ENCODE measurements at regions not wholly inside any gene's neighbourhood (a gene's known extent, or its start where the extent isn't known, plus 50 kb on each side); places are given as distances from the start of the nearest gene placed in this dataset.

- DNase-seq (ENCODE audit: low read depth in 3 of 3), result no peak
Observed at GRCh38 chr13:44120849-44121755, 241.4 kb downstream of the LACC1 start.

- no peak for DNase-seq (ENCODE audit: low read depth in 3 of 3)
Observed at GRCh38 chr13:44124352-44124751, 244.6 kb downstream of the LACC1 start.

- DNase-seq (ENCODE audit: low read depth in 3 of 3), result no peak
Observed at GRCh38 chr13:44125943-44126469, 246.3 kb downstream of the LACC1 start.

- no peak for DNase-seq (ENCODE audit: low read depth in 3 of 3)
Observed at GRCh38 chr13:44128552-44129001, 245.0 kb upstream of the SERP2 start.

- no peak for DNase-seq (ENCODE audit: low read depth in 3 of 3)
Observed at GRCh38 chr13:44129418-44129817, 244.2 kb upstream of the SERP2 start.

- DNase-seq (ENCODE audit: low read depth in 3 of 3), result no peak
Observed at GRCh38 chr13:44131069-44131614, 242.5 kb upstream of the SERP2 start.

DNA sequence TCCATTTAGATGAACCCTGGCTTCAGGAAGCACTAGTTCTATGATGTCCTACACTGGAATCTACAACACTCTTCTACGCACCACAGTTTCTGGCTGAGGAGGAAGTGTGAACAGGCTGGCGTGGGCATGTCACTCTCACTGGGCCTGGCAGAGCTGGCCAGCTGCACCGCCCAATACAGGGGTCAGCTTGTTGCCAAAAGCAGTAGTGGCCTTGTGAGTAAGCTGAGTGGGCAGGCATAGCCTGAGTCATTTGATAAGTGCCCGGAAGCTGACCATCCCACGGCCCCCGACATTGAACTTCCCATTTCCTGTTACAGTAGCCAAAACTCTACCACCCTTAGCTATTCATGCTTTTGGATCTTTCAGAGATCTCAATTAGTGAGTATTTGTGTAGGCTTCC is 240.9 kb upstream of the SERP2 start:
- DNase-seq (ENCODE audit: low read depth in 3 of 3), result no peak

DNA sequence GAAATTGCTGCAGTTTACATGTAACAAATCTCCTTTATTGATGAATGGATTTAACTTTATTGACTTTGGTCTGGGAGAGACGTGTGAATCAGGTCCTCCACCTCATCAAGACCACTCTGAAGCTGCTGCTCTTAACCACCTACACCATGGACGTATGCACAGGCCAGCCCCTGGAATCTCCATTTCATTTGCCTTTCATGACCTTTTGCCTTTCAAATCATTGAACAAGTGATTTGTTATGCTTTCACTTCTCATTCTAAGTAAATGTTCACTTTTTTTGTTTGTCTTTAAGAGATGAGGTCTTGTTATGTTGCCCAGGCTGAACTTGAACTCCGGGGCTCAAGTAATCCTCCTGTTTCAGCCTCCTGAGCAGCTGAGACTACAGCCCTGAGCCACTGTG is 240.0 kb upstream of the SERP2 start:
- no peak for DNase-seq (ENCODE audit: low read depth in 3 of 3)

DNA sequence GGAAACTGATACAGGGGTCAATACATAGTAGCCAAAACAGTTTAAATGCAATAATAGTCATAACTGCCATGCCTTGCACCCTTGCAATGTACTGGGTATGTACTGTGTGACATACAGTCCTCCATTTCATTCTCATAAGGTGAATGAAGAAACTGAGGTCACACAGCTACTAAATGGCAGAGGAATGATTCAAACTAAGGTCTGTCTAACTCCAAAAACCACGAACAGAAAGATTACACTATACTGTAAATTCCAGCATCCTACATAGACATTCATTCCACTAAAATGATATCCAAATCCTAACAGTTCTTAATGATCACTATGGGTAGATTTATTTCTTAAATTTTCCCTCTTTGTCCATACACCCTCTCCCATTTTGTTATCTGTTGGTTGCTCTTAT is 238.1 kb upstream of the SERP2 start:
- DNase-seq (ENCODE audit: low read depth in 3 of 3), result no peak

- no peak for DNase-seq (ENCODE audit: low read depth in 3 of 3)
Observed at GRCh38 chr13:44136696-44137268, 236.8 kb upstream of the SERP2 start.

DNA sequence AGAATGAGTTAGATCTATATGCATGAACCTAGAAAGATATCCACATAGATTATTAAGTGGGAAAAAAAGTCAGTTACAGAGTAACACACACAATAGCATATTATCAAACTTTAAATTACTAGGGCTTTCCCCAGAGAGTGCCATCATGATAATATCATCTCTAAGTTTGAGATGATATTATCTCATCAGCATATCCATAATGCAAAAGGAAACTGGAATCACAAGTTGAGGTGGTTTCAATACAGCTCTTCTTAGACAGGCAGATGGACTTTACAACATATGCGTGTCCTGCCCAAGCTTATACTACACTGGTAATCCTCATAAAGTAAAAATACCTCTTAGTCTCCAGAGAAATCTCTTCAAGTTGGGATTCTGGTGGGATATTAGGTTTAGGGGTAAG is 236.2 kb upstream of the SERP2 start:
- no peak for DNase-seq (ENCODE audit: low read depth in 3 of 3)

- DNase-seq (ENCODE audit: low read depth in 3 of 3), result no peak
Observed at GRCh38 chr13:44140146-44140545, 233.5 kb upstream of the SERP2 start.

GRCh38 chr13:44140888-44141724 is 232.5 kb upstream of the SERP2 start:
- peak in 1 of 3 experiments; percentile 1 for DNase-seq (ENCODE audit: low read depth in 3 of 3)

DNA sequence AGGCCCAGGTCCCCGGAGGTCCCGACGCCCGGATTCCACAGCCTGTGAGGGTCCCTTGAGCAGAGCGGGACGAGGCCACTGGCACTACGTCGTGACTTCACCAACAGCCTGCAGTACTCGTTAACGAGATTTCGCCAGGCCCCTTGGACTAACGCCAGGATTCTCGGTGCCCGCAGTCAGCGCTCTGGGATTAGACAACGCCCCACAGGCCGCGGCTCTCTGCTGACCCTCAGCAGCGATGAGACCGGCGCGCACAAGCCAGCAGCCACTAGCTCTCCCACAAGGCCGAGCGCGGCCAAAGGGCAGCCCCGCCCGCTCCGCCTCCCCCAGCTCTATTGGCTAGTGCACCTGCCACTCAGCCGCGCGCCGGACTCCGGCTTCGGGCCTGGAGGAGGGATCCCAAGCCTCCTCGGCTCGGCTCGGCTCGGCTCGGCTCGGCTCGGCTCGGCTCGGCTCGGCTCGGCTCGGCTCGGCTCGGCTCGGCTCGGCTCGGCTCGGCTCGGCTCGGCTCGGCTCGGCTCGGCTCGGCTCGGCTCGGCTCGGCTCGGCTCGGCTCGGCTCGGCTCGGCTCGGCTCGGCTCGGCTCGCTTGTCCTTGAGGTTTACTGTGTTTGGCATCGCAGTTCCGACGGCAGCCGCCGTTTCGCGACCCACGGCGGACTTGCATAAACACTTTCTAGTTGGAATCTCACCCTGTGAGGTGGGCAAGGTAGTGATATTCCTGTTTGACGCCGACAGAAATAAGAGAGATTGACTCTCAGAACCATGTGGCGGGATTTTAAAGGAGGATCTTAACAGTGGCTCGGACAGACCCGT is 231.7 kb upstream of the SERP2 start:
- DNase-seq (ENCODE audit: low read depth in 3 of 3), result peak; percentile 86 to 96 (median 88)

GRCh38 chr13:44142540-44142867 is 231.1 kb upstream of the SERP2 start:
- DNase-seq (ENCODE audit: low read depth in 3 of 3), result no peak

DNA sequence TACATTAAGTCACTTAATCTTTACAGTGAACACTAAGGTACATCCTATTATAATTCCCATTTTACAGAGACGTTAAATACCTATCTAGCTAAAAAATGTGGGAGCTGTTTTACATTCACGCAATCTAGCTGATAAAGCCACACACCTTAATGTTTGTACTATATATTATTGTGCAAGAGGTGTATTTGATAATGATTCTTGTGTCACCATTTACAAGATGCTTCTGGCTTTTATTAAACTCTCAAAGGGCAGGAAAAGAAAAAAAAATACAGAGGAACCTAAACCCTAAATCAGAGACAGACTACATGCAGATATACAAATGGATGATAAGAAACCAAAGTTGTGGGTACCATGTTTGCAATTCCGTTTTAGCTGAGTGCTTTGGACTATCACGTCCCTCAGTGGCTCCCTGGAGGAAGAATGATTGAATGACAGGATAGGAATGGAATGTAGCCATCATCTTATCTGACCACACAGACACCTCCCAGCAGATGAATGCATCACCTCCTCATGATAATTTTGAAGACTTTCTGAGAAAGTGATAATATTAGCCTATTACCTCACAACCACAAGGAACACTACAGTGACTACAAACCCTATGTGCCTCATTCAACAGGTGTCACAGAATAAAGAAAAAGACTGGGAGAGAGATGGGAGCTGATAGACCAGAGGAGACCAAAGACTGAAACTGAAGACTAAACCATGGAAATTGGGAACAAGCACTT is 230.5 kb upstream of the SERP2 start:
- no peak for DNase-seq (ENCODE audit: low read depth in 3 of 3)

- DNase-seq (ENCODE audit: low read depth in 3 of 3), result no peak
Observed at GRCh38 chr13:44146138-44146537, 227.5 kb upstream of the SERP2 start.

DNA sequence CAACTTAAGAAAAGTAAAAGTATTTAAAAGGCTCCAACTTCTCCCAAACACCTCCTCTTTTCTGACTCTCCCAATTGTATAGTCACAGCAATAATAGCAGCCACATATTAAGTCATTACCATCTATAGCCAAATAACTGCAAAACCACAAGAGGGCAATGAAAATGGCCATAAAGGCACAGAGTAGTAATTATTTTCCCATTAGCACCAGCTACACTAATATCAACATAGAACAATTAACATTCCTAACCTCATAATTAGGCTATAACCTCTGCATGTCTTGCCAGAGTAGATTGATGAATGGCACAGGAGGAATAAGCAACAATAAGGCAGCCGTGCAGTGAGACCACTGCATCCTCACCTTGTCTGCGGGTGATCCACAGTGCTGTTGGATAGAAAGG is 226.4 kb upstream of the SERP2 start:
- no peak for DNase-seq (ENCODE audit: low read depth in 3 of 3)

DNA sequence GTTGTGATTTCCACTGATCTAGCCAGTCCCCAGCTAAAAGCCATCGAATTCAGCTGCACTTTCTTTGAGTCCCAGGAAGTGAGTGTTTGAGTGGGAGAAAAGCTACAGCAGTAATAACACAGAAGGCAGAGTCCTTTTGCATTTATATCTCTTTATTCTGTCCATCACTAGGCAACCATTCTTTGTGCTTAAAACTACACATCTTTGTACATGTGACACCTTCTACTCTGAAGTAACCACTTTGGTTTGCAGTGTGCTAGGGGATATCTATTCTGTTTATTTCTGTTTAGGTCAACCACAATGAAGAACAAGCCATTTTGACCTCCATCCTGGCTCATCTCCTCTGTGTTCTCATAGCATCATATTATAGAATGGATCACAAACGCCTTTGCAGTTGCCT is 226.0 kb upstream of the SERP2 start:
- no peak for DNase-seq (ENCODE audit: low read depth in 3 of 3)

- DNase-seq (ENCODE audit: low read depth in 3 of 3), result no peak
Observed at GRCh38 chr13:44148159-44148914, 225.3 kb upstream of the SERP2 start.
